CD8-positive, alpha-beta memory T cell (primary cell): ENCODE measurements at regions not wholly inside any gene's neighbourhood (a gene's known extent, or its start where the extent isn't known, plus 50 kb on each side); places are given as distances from the start of the nearest gene placed in this dataset.

Experiments used
- CTCF ChIA-PET: fragments of 350-600 bp; sonication (Branson Sonifier 250); formaldehyde crosslinking; loops from one replicate; lab custom pipeline; 2021; ENCODE audit warnings: antibody characterized with exemption; lab: Charles Lee
- POLR2A ChIA-PET: fragments of 350-600 bp; sonication (Branson Sonifier 250); formaldehyde crosslinking; loops from one replicate; lab custom pipeline; 2021; ENCODE audit warnings: antibody characterized with exemption; lab: Charles Lee
- DNase-seq, 5 donors: peaks; one replicate each; pipeline versions ENCODE4 v3.0.0 to v3.0.0-alpha.2; 2020 to 2022; ENCODE audit warnings: mixed read lengths in 1 of 5
- H3K27ac ChIP-seq: one replicate; pipeline ENCODE4 v1.7.0; 2013; ENCODE audit warnings: low read depth, mild to moderate bottlenecking, low read length, moderate library complexity
- H3K27me3 ChIP-seq: 2 replicates; pipeline ENCODE4 v1.7.0; 2013; ENCODE audit warnings: low read length, mild to moderate bottlenecking; ENCODE audit not compliant: insufficient read depth, poor library complexity, severe bottlenecking
- H3K36me3 ChIP-seq: 2 replicates; pipeline ENCODE4 v1.7.0; 2013; ENCODE audit warnings: mild to moderate bottlenecking, low read length, moderate library complexity; ENCODE audit not compliant: insufficient read depth
- H3K4me1 ChIP-seq: 2 replicates; pipeline ENCODE4 v1.7.0; 2013; ENCODE audit warnings: mild to moderate bottlenecking, low read length, moderate library complexity; ENCODE audit not compliant: insufficient read depth
- H3K4me3 ChIP-seq: 2 replicates; pipeline ENCODE4 v1.7.0; 2013; ENCODE audit warnings: mild to moderate bottlenecking, low read length
- H3K9me3 ChIP-seq: 2 replicates; pipeline ENCODE4 v1.7.0; 2013; ENCODE audit warnings: mild to moderate bottlenecking, low read length
- H3K27ac Mint-ChIP-seq, 8 donors: one replicate each; pipeline ENCODE4 v1.8.0; 2020 to 2021; ENCODE audit warnings: mixed read lengths in 8 of 8, mild to moderate bottlenecking in 6 of 8, inconsistent platforms in 3 of 8, moderate library complexity in 3 of 8
- H3K27me3 Mint-ChIP-seq, 2 donors: one replicate each; pipeline ENCODE4 v1.8.0; 2020 to 2021; ENCODE audit warnings: mixed read lengths in 2 of 2, mild to moderate bottlenecking in 1 of 2, moderate library complexity in 1 of 2
- H3K36me3 Mint-ChIP-seq, 3 donors: one replicate each; pipeline ENCODE4 v1.8.0; 2020 to 2021; ENCODE audit warnings: mixed read lengths in 3 of 3, inconsistent platforms in 1 of 3, mild to moderate bottlenecking in 1 of 3
- H3K4me1 Mint-ChIP-seq, 3 donors: one replicate each; pipeline ENCODE4 v1.8.0; 2020 to 2021; ENCODE audit warnings: mixed read lengths in 3 of 3, inconsistent platforms in 1 of 3, mild to moderate bottlenecking in 1 of 3
- H3K4me3 Mint-ChIP-seq, 7 donors: one replicate each; pipeline ENCODE4 v1.8.0; 2020 to 2021; ENCODE audit warnings: mixed read lengths in 7 of 7, mild to moderate bottlenecking in 6 of 7, moderate library complexity in 4 of 7, inconsistent platforms in 2 of 7
- H3K9me3 Mint-ChIP-seq, 5 donors: one replicate each; pipeline ENCODE4 v1.8.0; 2020 to 2022; ENCODE audit warnings: mixed read lengths in 5 of 5, mild to moderate bottlenecking in 3 of 5, moderate library complexity in 2 of 5, inconsistent platforms in 1 of 5

DNA sequence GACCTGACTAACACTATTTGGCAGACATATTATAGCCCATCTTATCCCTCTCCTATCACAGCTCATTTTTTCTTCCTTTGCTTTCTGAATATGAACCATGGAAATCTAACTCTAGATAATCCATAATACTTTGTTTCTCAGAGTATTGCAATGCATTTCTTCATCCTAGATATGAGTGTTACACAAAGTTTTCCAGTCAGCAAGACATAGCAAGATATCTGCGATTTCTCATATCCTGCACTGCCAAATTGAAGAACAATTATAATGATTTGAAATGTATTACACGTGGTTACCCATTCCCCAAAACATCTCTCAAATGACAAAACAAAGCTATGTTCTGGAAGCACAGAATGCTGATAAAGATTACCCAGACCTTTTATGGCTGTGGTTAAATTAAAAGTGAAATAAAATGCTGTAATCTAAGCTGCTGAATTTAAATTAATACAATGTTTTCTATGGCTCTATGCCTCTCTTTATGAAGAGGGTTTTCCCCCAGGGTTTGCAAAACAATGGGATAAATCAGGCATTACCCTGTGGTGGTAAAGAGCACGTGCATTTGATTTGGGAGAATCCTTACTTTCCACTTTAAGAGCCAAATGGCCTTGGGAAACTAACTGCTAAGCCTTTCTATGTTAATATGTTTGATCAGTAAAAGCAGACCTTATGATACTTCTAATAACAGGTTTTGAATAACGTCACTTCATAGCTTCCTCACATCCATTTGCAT is 1291.0 kb upstream of the CNTN5 start:
- Histone ChIP-seq H3K27ac (no peak overlapping the region), H3K4me3 (no peak overlapping the region), H3K27me3 (no peaks in the 10 kb centered on the region), H3K36me3 (no peaks in the 10 kb centered on the region), H3K4me1 (no peaks in the 10 kb centered on the region), H3K9me3 (no peaks in the 10 kb centered on the region)
- ChIA-PET POLR2A (no interaction called here), CTCF (no interaction called here)
- Mint-ChIP-seq H3K4me1 (no peaks in the 10 kb centered on the region), H3K36me3 (no peaks in the 10 kb centered on the region), H3K27me3 (no peaks in the 10 kb centered on the region), H3K9me3 (peaks cover 6 to 37% (median 14%) of the 10 kb centered on the region in 5 donors), H3K4me3 (no peak overlapping the region), H3K27ac (no peak overlapping the region)
- DNase-seq = no peak

DNA sequence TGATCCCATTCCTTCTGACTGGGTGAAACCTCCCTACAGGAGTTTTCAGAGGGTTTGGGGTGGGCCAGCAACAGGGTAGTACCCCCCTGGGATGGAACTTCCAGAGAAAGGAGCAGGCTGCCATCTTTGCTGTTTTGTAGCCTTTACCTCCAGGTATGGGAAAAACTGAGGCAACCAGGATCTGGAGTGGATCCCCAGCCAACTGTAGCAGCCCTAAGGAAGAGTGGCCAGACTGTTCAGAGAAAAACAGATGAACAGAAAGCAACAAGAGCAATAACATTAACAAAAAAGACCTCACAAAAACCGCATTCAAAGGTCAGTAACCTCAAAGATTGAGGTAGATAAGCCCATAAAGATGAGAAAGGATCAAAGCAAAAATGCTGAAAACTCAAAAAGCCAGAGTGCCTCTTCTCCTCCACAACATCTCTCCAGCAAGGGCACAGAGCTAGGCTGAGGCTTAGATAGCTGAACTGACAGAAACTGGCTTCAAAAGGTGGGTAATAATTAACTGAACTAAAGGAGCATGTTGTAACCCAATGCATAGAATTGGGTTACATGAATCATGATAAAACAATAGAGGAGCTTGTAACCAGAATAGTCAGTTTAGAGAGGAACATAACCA is 1288.6 kb upstream of the CNTN5 start:
- Mint-ChIP-seq H3K36me3 (no peaks in the 10 kb centered on the region), H3K27me3 (no peaks in the 10 kb centered on the region), H3K27ac (no peak overlapping the region), H3K4me1 (no peaks in the 10 kb centered on the region), H3K4me3 (no peak overlapping the region), H3K9me3 (peaks cover 4 to 39% (median 21%) of the 10 kb centered on the region in 5 donors)
- ChIA-PET POLR2A (no interaction called here), CTCF (no interaction called here)
- no peaks in the 10 kb centered on the region for H3K4me1 ChIP-seq
- no peaks in the 10 kb centered on the region for H3K9me3 ChIP-seq
- H3K36me3 ChIP-seq = no peaks in the 10 kb centered on the region
- DNase-seq = no peak
- no peak overlapping the region for H3K4me3 ChIP-seq
- H3K27ac ChIP-seq = no peak overlapping the region
- no peaks in the 10 kb centered on the region for H3K27me3 ChIP-seq

DNA sequence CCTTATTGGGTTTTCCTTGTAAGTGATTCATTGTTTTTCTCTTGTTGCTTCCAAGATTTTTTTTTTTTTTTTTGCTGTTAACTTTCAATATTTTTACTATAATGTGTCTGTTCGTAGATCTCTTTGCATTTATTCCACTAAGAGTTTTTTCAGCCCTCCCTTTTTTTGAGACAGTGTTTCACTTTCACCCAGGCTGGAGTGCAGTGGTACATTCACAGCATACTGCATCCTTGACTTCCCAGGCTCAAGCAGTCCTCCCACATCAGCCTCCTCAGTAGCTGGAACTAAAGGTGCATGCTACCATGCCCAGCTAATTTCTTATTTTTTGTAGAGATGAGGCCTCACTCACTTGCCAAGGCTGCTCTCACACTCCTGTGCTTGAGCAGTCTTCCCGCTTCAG is 1282.0 kb upstream of the CNTN5 start:
- POLR2A ChIA-PET = no interaction called here
- Histone ChIP-seq H3K27ac (no peak overlapping the region), H3K36me3 (no peaks in the 10 kb centered on the region), H3K27me3 (no peaks in the 10 kb centered on the region), H3K9me3 (no peaks in the 10 kb centered on the region), H3K4me1 (no peaks in the 10 kb centered on the region), H3K4me3 (no peak overlapping the region)
- Mint-ChIP-seq H3K27me3 (peaks cover 0 to 1% of the 10 kb centered on the region in 2 donors), H3K4me3 (no peak overlapping the region), H3K36me3 (peaks cover 0 to 5% (median 0%) of the 10 kb centered on the region in 3 donors), H3K9me3 (peaks cover 9 to 34% (median 29%) of the 10 kb centered on the region in 5 donors), H3K4me1 (no peaks in the 10 kb centered on the region), H3K27ac (no peak overlapping the region)
- CTCF ChIA-PET = no interaction called here
- no peak for DNase-seq

DNA sequence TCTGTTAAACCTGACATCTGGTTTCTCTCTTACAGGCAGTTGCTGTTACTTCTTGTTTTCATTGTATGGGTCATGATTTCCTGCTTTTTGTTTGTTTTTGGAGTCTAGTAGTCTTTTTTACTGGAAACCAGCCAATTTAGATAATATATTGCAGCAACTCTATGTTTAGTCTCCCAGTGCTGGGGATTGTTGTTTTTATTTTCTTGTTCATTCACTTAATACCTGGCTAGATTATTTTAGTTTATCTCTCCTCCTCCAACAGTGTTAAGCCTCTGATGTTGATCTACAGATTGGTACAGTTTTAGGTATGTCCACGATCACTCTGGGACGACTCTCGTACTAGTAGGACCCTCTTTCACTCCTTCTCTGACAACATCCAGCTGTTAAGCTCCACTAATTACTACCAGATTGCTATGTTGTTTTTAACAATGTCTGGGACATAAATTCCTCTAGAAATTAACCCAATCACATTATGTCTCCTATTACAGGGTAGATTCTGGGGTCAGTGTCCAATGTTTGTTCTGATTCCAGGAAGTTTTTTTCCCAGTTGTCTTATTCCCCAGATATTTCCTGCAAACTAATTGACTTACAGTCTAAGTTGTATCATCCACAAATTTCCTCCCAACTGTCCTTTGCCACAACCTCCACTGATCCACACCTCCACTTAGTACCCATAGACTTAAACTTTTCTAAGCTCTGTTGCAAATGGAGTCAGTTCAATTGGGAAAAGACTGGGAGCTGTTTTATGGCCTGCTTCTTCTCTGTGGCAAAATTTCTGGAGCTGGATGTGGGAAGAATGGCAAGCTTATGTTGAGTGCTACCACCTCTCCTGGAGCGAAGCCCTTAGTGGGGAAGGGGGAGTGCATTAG is 1280.6 kb upstream of the CNTN5 start:
- H3K4me1 ChIP-seq = no peaks in the 10 kb centered on the region
- no peaks in the 10 kb centered on the region for H3K4me1 Mint-ChIP-seq
- H3K27ac Mint-ChIP-seq = peak overlapping the region in 1 of 8 donors; percentile 50
- peaks cover 0 to 5% (median 0%) of the 10 kb centered on the region in 3 donors for H3K36me3 Mint-ChIP-seq
- H3K9me3 Mint-ChIP-seq = peaks cover 9 to 29% (median 16%) of the 10 kb centered on the region in 5 donors
- no peak overlapping the region for H3K27ac ChIP-seq
- CTCF ChIA-PET = no interaction called here
- H3K27me3 Mint-ChIP-seq = peaks cover 0 to 1% of the 10 kb centered on the region in 2 donors
- H3K4me3 Mint-ChIP-seq = no peak overlapping the region
- no peaks in the 10 kb centered on the region for H3K9me3 ChIP-seq
- H3K27me3 ChIP-seq = no peaks in the 10 kb centered on the region
- DNase-seq = no peak
- POLR2A ChIA-PET = no interaction called here
- H3K4me3 ChIP-seq = no peak overlapping the region
- no peaks in the 10 kb centered on the region for H3K36me3 ChIP-seq

DNA sequence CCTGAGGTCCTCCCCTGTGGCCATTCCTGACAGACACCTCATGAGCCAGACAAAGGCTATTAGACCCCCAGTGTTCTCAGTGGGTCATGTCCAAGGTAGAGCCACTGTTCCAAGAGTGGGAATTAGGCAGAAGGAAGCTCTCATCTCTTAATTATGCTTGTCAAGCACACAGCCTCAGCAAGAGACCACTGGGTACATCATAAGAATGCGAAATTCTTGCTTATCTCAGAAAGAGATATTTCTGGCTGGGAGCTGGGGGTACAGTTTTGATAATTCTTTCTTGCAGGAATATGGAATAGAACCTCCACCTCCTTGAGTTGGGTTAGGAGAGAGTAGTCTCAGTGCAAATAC is 1280.0 kb upstream of the CNTN5 start:
- no peaks in the 10 kb centered on the region for H3K9me3 ChIP-seq
- no peak overlapping the region for H3K27ac ChIP-seq
- Mint-ChIP-seq H3K36me3 (peaks cover 0 to 5% (median 0%) of the 10 kb centered on the region in 3 donors), H3K9me3 (peaks cover 9 to 28% (median 14%) of the 10 kb centered on the region in 5 donors), H3K27ac (no peak overlapping the region), H3K27me3 (peaks cover 0 to 1% of the 10 kb centered on the region in 2 donors), H3K4me3 (no peak overlapping the region), H3K4me1 (no peaks in the 10 kb centered on the region)
- ChIA-PET CTCF (no interaction called here), POLR2A (no interaction called here)
- no peak overlapping the region for H3K4me3 ChIP-seq
- H3K4me1 ChIP-seq = no peaks in the 10 kb centered on the region
- no peaks in the 10 kb centered on the region for H3K27me3 ChIP-seq
- no peak for DNase-seq
- H3K36me3 ChIP-seq = no peaks in the 10 kb centered on the region

DNA sequence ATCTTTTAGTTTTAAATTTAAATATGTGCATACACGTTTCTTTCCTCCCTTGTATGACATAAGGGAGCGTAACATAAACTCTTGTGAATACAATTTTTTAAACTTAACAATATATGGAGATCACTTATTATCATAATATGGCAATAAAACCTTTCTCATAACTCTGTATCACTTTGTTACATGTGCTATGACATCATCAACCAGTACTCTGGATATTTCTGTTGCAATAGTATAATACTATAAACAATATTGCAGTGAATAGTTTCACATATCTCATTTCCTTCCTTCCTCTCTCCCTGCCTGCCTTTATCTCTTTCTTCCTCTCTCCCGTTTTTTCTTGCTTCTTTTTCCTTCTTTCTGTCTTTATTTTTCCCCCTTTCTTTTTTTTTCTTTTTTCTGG is 1278.0 kb upstream of the CNTN5 start:
- no peaks in the 10 kb centered on the region for H3K36me3 ChIP-seq
- Mint-ChIP-seq H3K27me3 (peaks cover 0 to 1% of the 10 kb centered on the region in 2 donors), H3K9me3 (peaks cover 10 to 26% (median 13%) of the 10 kb centered on the region in 5 donors), H3K36me3 (peaks cover 0 to 5% (median 0%) of the 10 kb centered on the region in 3 donors), H3K27ac (no peak overlapping the region), H3K4me1 (no peaks in the 10 kb centered on the region), H3K4me3 (no peak overlapping the region)
- DNase-seq = no peak
- no peaks in the 10 kb centered on the region for H3K27me3 ChIP-seq
- POLR2A ChIA-PET = no interaction called here
- H3K9me3 ChIP-seq = no peaks in the 10 kb centered on the region
- H3K4me1 ChIP-seq = no peaks in the 10 kb centered on the region
- H3K27ac ChIP-seq = no peak overlapping the region
- H3K4me3 ChIP-seq = no peak overlapping the region
- CTCF ChIA-PET = no interaction called here

DNA sequence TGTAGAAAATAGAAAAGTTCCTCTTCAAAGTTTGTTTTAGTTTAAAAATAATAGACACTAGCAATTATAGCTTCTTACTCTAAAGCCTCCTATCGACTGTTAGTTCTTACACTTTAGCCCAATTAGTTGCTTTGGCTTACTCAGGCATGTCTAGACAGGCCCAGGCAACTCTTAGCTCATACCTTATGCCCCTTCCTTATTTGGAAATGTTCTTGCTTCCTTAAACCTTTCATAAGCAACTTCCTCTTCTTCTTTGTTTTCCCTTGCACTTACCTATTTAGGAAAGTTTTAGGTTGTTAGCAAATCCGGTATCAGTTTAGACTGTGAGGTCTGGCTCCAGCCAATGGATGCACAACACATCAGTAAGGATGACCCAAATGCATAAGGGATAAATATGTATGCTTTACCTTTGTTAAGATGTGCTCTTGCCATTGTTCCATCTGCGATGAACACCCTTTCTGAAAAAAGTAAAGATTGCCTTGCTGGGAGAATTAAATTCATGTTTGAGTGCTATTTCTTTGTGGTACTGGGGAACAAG is 1277.5 kb upstream of the CNTN5 start:
- H3K9me3 ChIP-seq = no peaks in the 10 kb centered on the region
- peaks cover 0 to 1% of the 10 kb centered on the region in 2 donors for H3K27me3 Mint-ChIP-seq
- no peak overlapping the region for H3K27ac ChIP-seq
- no peak for DNase-seq
- H3K36me3 Mint-ChIP-seq = peaks cover 0 to 5% (median 0%) of the 10 kb centered on the region in 3 donors
- no peaks in the 10 kb centered on the region for H3K4me1 ChIP-seq
- H3K9me3 Mint-ChIP-seq = peaks cover 10 to 22% (median 13%) of the 10 kb centered on the region in 5 donors
- H3K27ac Mint-ChIP-seq = no peak overlapping the region
- no peaks in the 10 kb centered on the region for H3K27me3 ChIP-seq
- H3K36me3 ChIP-seq = no peaks in the 10 kb centered on the region
- H3K4me1 Mint-ChIP-seq = no peaks in the 10 kb centered on the region
- H3K4me3 ChIP-seq = no peak overlapping the region
- H3K4me3 Mint-ChIP-seq = no peak overlapping the region
- CTCF ChIA-PET = no interaction called here
- POLR2A ChIA-PET = no interaction called here
